Adrenal gland (tissue), 5 donors: ENCODE measurements at regions not wholly inside any gene's neighbourhood (a gene's known extent, or its start where the extent isn't known, plus 50 kb on each side); places are given as distances from the start of the nearest gene placed in this dataset.

Source experiments
- CTCF ChIP-seq, 6 experiments: fragments of 450-650 bp in 4 of 6; fragments of 200-600 bp in 2 of 6; sonication (generic) in 1 of 6; IDR thresholded peaks; 1 replicate in 5 of 6; 2 replicates in 1 of 6; pipeline versions ENCODE4 v1.5.1 to v1.8.0; 2016 to 2021; ENCODE audit warnings: antibody characterized with exemption in 6 of 6, mild to moderate bottlenecking in 2 of 6, moderate library complexity in 1 of 6
- POLR2A ChIP-seq, 2 donors: fragments of 450-650 bp; IDR thresholded peaks; one replicate each; pipeline ENCODE4 v1.6.1; 2017; ENCODE audit warnings: antibody characterized with exemption in 2 of 2, mild to moderate bottlenecking in 2 of 2, moderate library complexity in 1 of 2
- donor health status: DM: no; HTN: no; CAD: no.

- no peak for TF ChIP-seq CTCF (IDR thresholded peaks at IDR 0.05)
- no peak for TF ChIP-seq POLR2A (IDR thresholded peaks at IDR 0.05)
Observed at GRCh38 chr14:27338012-27338411, 740.2 kb upstream of the NOVA1 start.
